Liver (tissue), 8 donors: ENCODE measurements at regions not wholly inside any gene's neighbourhood (a gene's known extent, or its start where the extent isn't known, plus 50 kb on each side); places are given as distances from the start of the nearest gene placed in this dataset.

Experiments used
- DNase-seq: peaks from one replicate; pipeline ENCODE4 v3.0.0-alpha.2; 2017; ENCODE audit warnings: low spot score
- H3K27ac ChIP-seq, 2 donors: one replicate each; pipeline ENCODE4 v1.7.0; 2013; ENCODE audit warnings: inconsistent platforms in 2 of 2, low read length in 2 of 2, control low read depth in 1 of 2, low read depth in 1 of 2, mild to moderate bottlenecking in 1 of 2
- H3K27me3 ChIP-seq, 4 donors: one replicate each; pipeline versions ENCODE4 v1.6.1 to v1.7.0; 2013; ENCODE audit warnings: low read length in 3 of 4, inconsistent platforms in 1 of 4, mild to moderate bottlenecking in 1 of 4, moderate library complexity in 1 of 4; ENCODE audit not compliant: control insufficient read depth in 4 of 4, insufficient read depth in 4 of 4
- H3K36me3 ChIP-seq, 4 donors: one replicate each; pipeline versions ENCODE4 v1.6.1 to v1.7.0; 2013; ENCODE audit warnings: low read length in 3 of 4, mild to moderate bottlenecking in 3 of 4, low read depth in 1 of 4, moderate library complexity in 1 of 4; ENCODE audit not compliant: control insufficient read depth in 4 of 4, insufficient read depth in 3 of 4
- H3K4me1 ChIP-seq, 4 donors: one replicate each; pipeline versions ENCODE4 v1.6.1 to v1.7.0; 2013; ENCODE audit warnings: low read length in 3 of 4, mild to moderate bottlenecking in 3 of 4, moderate library complexity in 1 of 4; ENCODE audit not compliant: control insufficient read depth in 4 of 4, insufficient read depth in 4 of 4
- H3K4me3 ChIP-seq, 3 donors: one replicate each; pipeline versions ENCODE4 v1.6.1 to v1.7.0; 2013; ENCODE audit warnings: low read length in 3 of 3, control low read depth in 1 of 3, low read depth in 1 of 3, mild to moderate bottlenecking in 1 of 3
- H3K9ac ChIP-seq, 2 donors: one replicate each; pipeline ENCODE4 v1.7.0; 2013; ENCODE audit warnings: low read length in 2 of 2, mild to moderate bottlenecking in 2 of 2, moderate library complexity in 2 of 2, control low read depth in 1 of 2, low read depth in 1 of 2
- H3K9me3 ChIP-seq, 4 donors: one replicate each; pipeline versions ENCODE4 v1.6.1 to v1.7.0; 2013; ENCODE audit warnings: low read length in 3 of 4; ENCODE audit not compliant: control insufficient read depth in 4 of 4
- ATF3 ChIP-seq: IDR thresholded peaks from 2 replicates; pipeline ENCODE4 v1.6.1; 2016; ENCODE audit warnings: antibody characterized with exemption
- CTCF ChIP-seq: fragments of 150-350 bp; IDR thresholded peaks from 2 replicates; pipeline ENCODE4 v1.5.1; 2017; ENCODE audit warnings: improper control_type of control experiment, low read depth, low read length; ENCODE audit not compliant: missing input control
- EGR1 ChIP-seq, 2 donors: IDR thresholded peaks; 2 replicates each; pipeline ENCODE4 v1.6.1; 2016 to 2018; ENCODE audit warnings: antibody characterized with exemption in 2 of 2, low read depth in 2 of 2
- FOXA1 ChIP-seq: IDR thresholded peaks from 2 replicates; pipeline ENCODE4 v1.6.1; 2016; ENCODE audit warnings: antibody characterized with exemption
- FOXA2 ChIP-seq: IDR thresholded peaks from 2 replicates; pipeline ENCODE4 v1.6.1; 2016; ENCODE audit warnings: antibody characterized with exemption
- GABPA ChIP-seq, 2 donors: IDR thresholded peaks in 1 of 2; conservative IDR thresholded peaks in 1 of 2; 2 replicates each; pipeline ENCODE4 v1.6.1; 2016; ENCODE audit warnings: antibody characterized with exemption in 2 of 2, mild to moderate bottlenecking in 1 of 2, moderate library complexity in 1 of 2
- HNF4A ChIP-seq, 2 donors: conservative IDR thresholded peaks; 2 replicates each; pipeline ENCODE4 v1.6.1; 2016; ENCODE audit warnings: antibody characterized with exemption in 2 of 2, mild to moderate bottlenecking in 2 of 2
- HNF4G ChIP-seq: IDR thresholded peaks from 2 replicates; pipeline ENCODE4 v1.6.1; 2016; ENCODE audit warnings: antibody characterized with exemption
- JUND ChIP-seq, 2 donors: IDR thresholded peaks; 2 replicates each; pipeline ENCODE4 v1.6.1; 2016; ENCODE audit warnings: antibody characterized with exemption in 2 of 2
- MAX ChIP-seq: IDR thresholded peaks from 2 replicates; pipeline ENCODE4 v1.6.1; 2016; ENCODE audit warnings: antibody characterized with exemption
- NR2F2 ChIP-seq: IDR thresholded peaks from 2 replicates; pipeline ENCODE4 v1.6.1; 2016; ENCODE audit warnings: antibody characterized with exemption
- RAD21 ChIP-seq, 2 donors: IDR thresholded peaks; 2 replicates each; pipeline ENCODE4 v1.6.1; 2016; ENCODE audit warnings: antibody characterized with exemption in 2 of 2, mild to moderate bottlenecking in 2 of 2
- REST ChIP-seq: IDR thresholded peaks from 2 replicates; pipeline ENCODE4 v1.6.1; 2016; ENCODE audit warnings: antibody characterized with exemption, mild to moderate bottlenecking
- RXRA ChIP-seq, 2 donors: IDR thresholded peaks; 2 replicates each; pipeline ENCODE4 v1.6.1; 2017 to 2018; ENCODE audit warnings: antibody characterized with exemption in 2 of 2, mild to moderate bottlenecking in 1 of 2
- SP1 ChIP-seq: IDR thresholded peaks from 2 replicates; pipeline ENCODE4 v1.6.1; 2018; ENCODE audit warnings: antibody characterized with exemption, mild to moderate bottlenecking
- TAF1 ChIP-seq: conservative IDR thresholded peaks from 2 replicates; pipeline ENCODE4 v1.6.1; 2016; ENCODE audit warnings: antibody characterized with exemption, mild to moderate bottlenecking
- YY1 ChIP-seq: IDR thresholded peaks from 2 replicates; pipeline ENCODE4 v1.6.1; 2016; ENCODE audit warnings: antibody characterized with exemption, mild to moderate bottlenecking
- ZBTB33 ChIP-seq: IDR thresholded peaks from 2 replicates; pipeline ENCODE4 v1.6.1; 2016; ENCODE audit warnings: antibody characterized with exemption
- WGBS: extraction: QIAGEN DNeasy Blood & Tissue Kit; methylation state at CpG from one replicate; pipeline ENCODE4 v1.1.7; 2013; 5-methylcytosine and 5-hydroxymethylcytosine counted together
- donor health status: healthy.
- donor health status: healthy.
- donor health status: healthy.
- donor health status: healthy.
- donor health status: healthy.

GRCh38 chr5:114038756-114039155 lies 323.1 kb upstream of the KCNN2 start:
- no peak for DNase-seq
- no peaks in the 10 kb centered on the region for H3K36me3 ChIP-seq

GRCh38 chr5:114050087-114050486 lies 311.8 kb upstream of the KCNN2 start:
- Histone ChIP-seq H3K36me3 (no peaks in the 10 kb centered on the region), H3K9me3 (no peaks in the 10 kb centered on the region), H3K9ac (no peak overlapping the region), H3K27me3 (peaks cover 0 to 3% (median 0%) of the 10 kb centered on the region in 4 donors), H3K27ac (no peak overlapping the region), H3K4me1 (no peaks in the 10 kb centered on the region), H3K4me3 (no peak overlapping the region)
- no peak for DNase-seq
- TF ChIP-seq RXRA (IDR thresholded peaks at IDR 0.05) (no peak), RAD21 (IDR thresholded peaks at IDR 0.05) (no peak), MAX (no peak), JUND (IDR thresholded peaks at IDR 0.05) (no peak), NR2F2 (no peak), HNF4G (no peak), TAF1 (no peak), EGR1 (IDR thresholded peaks at IDR 0.05; ENCODE audit: low read depth in 2 of 2) (no peak), HNF4A (conservative IDR thresholded peaks at IDR 0.05) (no peak), ATF3 (no peak), SP1 (no peak), REST (no peak), FOXA2 (no peak), CTCF (no peak), FOXA1 (no peak), ZBTB33 (no peak), GABPA (IDR thresholded peaks at IDR 0.05 in 1 of 2, conservative IDR thresholded peaks at IDR 0.05 in 1 of 2) (no peak), YY1 (no peak)
- WGBS, result 68% methylated on average over 2 of the region's 2 CpGs

More at GRCh38 chr5:114038756-114039155, 323.1 kb upstream of the KCNN2 start:
- H3K9ac ChIP-seq, result no peak overlapping the region
- H3K9me3 ChIP-seq, result no peaks in the 10 kb centered on the region
- 58% methylated on average over 2 of the region's 2 CpGs for WGBS
- no peak overlapping the region for H3K4me3 ChIP-seq
- TF ChIP-seq JUND (IDR thresholded peaks at IDR 0.05), result no peak
- no peak for TF ChIP-seq ATF3
- H3K27ac ChIP-seq, result no peak overlapping the region
- H3K27me3 ChIP-seq, result peaks cover 0 to 6% (median 3%) of the 10 kb centered on the region in 4 donors
- no peaks in the 10 kb centered on the region for H3K4me1 ChIP-seq
